Erythroblast (primary cell): ENCODE measurements at regions not wholly inside any gene's neighbourhood (a gene's known extent, or its start where the extent isn't known, plus 50 kb on each side); places are given as distances from the start of the nearest gene placed in this dataset.

Experiments
- DNase-seq, 2 experiments: peaks; one replicate each; lab custom pipeline; 2025; lab: John Stamatoyannopoulos, UW
- GATA1 ChIP-seq: IDR thresholded peaks from 2 replicates; pipeline ENCODE4 v1.6.1; 2011; ENCODE audit warnings: low read depth, mild to moderate bottlenecking, control low read depth, low read length, moderate library complexity
- POLR2A ChIP-seq: IDR thresholded peaks from 2 replicates; pipeline ENCODE4 v1.6.1; 2011; ENCODE audit warnings: mild to moderate bottlenecking, low read length

GRCh38 chr11:106482917-106483785 is 405.7 kb downstream of the AASDHPPT start:
- DNase-seq = no peak

GRCh38 chr11:106491751-106492150 is 414.3 kb downstream of the AASDHPPT start:
- TF ChIP-seq POLR2A (no peak), GATA1 (no peak)
- DNase-seq = no peak

More at GRCh38 chr11:106482917-106483785, 405.7 kb downstream of the AASDHPPT start:
- TF ChIP-seq POLR2A = no peak
- no peak for TF ChIP-seq GATA1

- DNase-seq = no peak
- TF ChIP-seq GATA1 (no peak), POLR2A (no peak)
Measured at GRCh38 chr11:106493751-106494150, 416.3 kb downstream of the AASDHPPT start.

- no peak for DNase-seq
- TF ChIP-seq GATA1 (no peak), POLR2A (no peak)
Measured at GRCh38 chr11:106495046-106495445, 417.6 kb downstream of the AASDHPPT start.

- TF ChIP-seq POLR2A (no peak), GATA1 (no peak)
- DNase-seq = no peak
Measured at GRCh38 chr11:106496677-106497076, 419.2 kb downstream of the AASDHPPT start.

- TF ChIP-seq GATA1 (no peak), POLR2A (no peak)
Measured at GRCh38 chr11:106497321-106497720, 419.9 kb downstream of the AASDHPPT start.

GRCh38 chr11:106497822-106498221 is 420.4 kb downstream of the AASDHPPT start:
- no peak for DNase-seq
- TF ChIP-seq GATA1 (no peak), POLR2A (no peak)

More at GRCh38 chr11:106497321-106497720, 419.9 kb downstream of the AASDHPPT start:
- no peak for DNase-seq

GRCh38 chr11:106503901-106504300 is 426.4 kb downstream of the AASDHPPT start:
- TF ChIP-seq GATA1 (no peak), POLR2A (no peak)
- no peak for DNase-seq

- DNase-seq = no peak
- no peak for TF ChIP-seq POLR2A
- TF ChIP-seq GATA1 = no peak
Measured at GRCh38 chr11:106507645-106508306, 430.3 kb downstream of the AASDHPPT start.

GRCh38 chr11:106514706-106515105 is 437.2 kb downstream of the AASDHPPT start:
- DNase-seq = no peak
- TF ChIP-seq POLR2A = no peak
- TF ChIP-seq GATA1 = no peak

- no peak for TF ChIP-seq POLR2A
- DNase-seq = no peak
Measured at GRCh38 chr11:106517426-106517825, 440.0 kb downstream of the AASDHPPT start.

GRCh38 chr11:106520146-106520912 is 442.9 kb downstream of the AASDHPPT start:
- no peak for DNase-seq
- no peak for TF ChIP-seq POLR2A
- no peak for TF ChIP-seq GATA1

- DNase-seq = no peak
- no peak for TF ChIP-seq POLR2A
- TF ChIP-seq GATA1 = no peak
Measured at GRCh38 chr11:106520920-106521319, 443.5 kb downstream of the AASDHPPT start.
